ENCODE measurements at regions not wholly inside any gene's neighbourhood (a gene's known extent, or its start where the extent isn't known, plus 50 kb on each side); places are given as distances from the start of the nearest gene placed in this dataset.
"Not testable (repeated sequence)": the region's sequence is repeated elsewhere in the genome, so short reads cannot be mapped to it uniquely, and the experiment has no call there.

DNA sequence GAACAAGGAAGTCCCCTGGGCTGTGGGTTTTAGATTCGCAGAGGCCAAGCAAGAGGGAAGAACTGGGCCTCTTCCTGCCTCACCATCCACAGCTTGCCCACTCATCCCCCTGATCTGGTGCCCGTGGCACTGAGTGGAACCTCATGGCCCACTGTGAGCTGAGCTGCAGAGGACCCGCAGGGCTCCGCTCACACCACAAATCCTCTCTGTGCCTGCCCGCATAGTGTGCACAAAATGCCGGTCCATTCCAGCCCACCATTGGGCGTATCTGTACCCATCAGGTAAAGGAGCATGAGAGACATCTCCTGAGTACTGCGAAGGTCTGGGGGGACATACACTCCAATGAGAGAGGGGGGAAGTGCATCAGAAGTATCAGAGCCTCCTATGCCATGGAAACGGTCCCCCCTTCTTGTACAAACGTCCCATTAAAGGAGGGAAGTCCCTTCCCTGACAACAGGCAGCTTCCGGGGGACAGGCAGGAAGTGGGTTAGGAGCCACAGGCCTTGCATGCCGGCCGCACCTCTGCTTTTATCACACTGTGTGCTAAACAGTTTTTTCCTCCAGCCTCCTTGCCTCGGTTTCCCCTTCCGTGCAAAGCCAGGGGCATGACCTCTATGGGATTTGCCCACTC lies 309.4 kb upstream of the DIO3 start:
- no peak for DNase-seq

DNA sequence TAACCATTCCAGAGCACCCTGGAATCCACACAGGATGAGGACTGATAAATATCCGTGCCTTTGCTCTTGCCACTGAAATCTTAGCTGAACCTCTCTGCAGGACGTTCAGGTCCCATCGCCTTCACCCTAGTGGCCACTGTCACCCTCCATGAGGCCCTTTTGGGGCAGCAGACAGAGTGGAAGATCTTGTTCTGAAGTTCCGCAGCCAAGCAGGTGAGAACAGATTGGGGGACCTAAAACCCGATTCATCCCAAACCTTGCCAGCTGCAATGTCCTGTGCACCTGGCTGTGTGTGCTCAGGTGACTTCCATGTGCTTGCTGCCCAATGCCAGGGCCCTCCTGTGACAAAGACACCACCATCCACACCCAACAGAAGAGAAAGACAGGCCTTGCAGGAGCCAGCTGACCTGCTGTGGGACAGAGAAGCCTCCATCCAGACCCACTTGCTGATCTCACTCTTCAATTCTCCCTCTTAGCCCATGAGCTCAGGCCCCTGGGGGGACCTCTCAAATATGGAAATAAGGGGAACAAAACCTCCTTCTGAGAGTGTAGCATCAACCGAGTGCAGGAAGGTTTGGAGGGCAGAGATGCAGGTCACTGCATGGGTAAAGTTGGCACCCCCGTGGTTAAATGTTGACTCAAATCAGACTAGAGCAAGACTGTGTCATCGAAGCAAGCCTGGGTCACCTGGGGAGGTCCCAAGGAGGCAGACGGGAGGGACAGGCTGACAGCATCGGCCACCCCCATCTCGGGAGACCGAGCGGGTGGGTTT lies 308.7 kb upstream of the DIO3 start:
- DNase-seq, result no peak

DNA sequence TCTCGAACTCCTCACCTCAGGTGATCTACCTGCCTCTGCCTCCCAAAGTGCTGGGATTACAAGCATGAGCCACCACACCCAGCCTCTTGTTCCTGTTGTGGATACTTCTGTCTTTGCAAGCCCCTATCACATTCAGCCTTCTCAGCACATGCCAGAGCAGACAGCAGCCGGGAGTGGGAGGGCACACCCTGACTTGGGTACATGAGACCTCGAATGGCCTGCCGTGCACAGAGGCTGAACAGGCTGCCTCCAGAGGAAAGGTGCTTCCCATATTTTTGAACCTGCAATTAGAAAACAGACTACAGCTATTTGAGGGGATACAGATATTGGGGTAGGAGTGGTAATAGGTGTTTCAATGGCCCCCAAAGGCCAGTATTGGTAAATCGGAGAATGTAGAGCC lies 307.3 kb upstream of the DIO3 start:
- DNase-seq, result no peak

DNA sequence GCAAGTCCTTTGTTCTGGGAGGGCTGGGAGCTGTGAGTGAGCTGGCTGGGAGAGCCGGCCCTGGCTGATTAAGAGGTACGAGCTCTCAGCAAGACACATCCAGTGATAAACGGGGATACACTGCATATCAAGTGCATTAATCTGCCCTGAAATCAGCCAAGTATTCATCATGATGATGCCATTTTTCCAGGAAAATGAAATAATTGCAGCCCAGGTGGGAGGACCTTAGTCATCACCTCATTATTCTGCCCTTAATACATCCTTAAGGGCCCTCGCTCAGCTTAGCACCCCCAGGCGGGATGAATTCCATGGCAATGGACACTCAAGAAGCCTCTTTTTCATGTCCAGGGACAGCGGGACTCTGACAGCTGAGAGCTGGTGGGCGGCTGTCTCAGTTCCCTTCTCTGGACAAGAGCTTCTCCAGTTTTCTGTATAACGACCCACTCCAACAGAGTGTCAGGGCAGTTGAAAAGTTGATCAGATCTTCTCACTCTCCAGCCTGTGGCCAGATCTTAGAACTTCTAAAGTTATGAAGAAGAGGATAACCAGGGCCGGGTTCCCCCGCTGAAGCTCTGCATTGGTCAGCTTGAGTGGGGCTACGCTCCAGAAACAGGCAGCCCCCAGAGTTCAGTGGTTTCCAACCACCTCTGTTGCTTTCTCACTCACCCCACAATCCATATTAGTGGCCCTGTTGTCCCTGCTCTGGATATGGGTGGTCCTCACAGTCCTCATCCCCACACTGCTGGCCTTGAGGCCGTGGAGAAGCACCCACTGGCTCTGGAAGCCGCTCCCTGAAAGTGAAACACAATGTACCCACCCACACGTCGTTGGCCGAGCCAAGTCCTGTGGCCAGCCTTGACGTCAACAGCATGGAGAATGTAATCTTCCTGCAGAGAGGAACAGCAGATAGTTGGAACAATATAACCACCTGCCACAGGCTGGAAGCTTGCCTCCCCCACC lies 306.2 kb upstream of the DIO3 start:
- DNase-seq, result no peak

DNA sequence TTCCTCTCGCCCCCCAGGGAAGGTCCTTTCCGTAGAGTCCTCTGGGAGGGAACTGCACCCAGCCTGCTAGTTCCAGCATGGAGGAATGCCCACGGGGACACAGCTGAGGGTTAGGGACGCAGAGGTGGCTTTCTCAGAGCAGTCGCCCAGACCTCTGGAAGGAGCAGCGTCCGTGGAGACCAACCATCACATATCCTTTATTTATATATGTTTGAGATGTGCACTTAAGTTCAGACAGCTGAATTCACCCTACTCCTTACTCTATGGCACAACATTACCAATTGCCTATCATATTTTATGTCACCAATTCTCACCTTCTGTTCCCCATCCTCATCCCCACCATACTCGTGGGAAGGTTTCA lies 305.6 kb upstream of the DIO3 start:
- no peak for DNase-seq

DNA sequence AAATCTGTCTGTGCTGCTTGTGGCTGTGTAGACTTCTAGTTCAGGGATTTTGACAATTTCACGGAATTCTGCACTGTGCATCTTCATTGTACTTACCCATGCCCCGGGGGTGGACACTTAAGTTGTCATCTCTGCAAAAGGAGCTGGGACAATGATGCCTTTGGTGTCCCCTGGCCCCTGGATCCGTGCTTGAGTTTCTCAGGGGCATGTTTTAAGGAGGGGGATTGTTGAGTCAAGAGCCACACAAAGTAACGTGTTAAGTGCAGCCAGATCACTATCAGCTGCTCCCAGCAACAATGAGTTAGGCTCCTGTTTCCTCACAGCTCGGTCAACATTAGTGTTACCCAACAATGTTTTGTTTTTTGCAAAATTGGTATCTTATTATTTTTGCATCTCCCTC lies 305.0 kb upstream of the DIO3 start:
- no peak for DNase-seq

DNA sequence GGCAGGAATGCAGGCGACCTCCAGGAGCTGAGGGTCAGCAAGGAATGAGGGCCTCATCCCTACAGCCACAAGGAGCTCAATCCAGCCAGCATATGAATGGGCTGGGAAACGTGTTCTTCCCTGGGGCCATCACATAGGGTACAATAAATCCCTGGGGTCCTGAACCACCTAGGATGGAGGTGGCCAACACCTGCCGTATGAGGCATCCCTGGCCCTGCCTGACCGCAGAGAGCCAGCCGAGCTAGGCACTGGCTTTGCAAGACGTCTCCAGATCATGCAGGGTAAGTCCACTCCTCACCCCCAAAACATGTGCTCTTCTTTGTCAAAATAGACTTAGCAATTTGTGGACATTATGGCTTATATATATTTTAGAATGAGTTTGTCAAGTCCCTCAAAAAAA lies 303.7 kb upstream of the DIO3 start:
- no peak for DNase-seq

DNA sequence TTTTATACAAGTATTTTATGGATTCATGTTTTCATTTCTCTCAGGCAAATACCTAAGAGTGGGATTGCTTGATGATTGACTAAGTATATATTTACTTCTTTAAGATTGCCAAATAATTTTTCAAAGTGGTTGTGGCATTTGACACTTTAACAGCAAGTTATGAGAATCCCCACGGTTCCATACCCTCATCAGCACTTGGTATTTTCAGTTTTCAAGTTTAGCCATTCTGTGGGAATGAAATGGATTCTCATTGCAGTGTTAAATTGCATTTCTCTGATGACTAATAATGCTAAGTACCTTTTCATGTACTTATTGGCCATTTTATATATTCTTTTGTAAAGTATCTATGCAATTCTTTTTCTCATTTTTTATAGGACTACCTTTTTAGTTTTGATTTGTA lies 301.5 kb upstream of the DIO3 start:
- DNase-seq, result no peak

DNA sequence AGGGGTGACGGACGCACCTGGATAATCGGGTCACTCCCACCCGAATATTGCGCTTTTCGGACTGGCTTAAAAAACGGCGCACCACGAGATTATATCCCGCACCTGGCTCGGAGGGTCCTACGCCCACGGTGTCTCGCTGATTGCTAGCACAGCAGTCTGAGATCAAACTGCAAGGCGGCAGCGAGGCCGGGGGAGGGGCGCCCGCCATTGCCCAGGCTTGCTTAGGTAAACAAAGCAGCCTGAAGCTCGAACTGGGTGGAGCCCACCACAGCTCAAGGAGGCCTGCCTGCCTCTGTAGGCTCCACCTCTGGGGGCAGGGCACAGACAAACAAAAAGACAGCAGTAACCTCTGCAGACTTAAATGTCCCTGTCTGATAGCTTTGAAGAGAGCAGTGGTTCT lies 294.9 kb upstream of the DIO3 start:
- not testable (repeated sequence) for DNase-seq

DNA sequence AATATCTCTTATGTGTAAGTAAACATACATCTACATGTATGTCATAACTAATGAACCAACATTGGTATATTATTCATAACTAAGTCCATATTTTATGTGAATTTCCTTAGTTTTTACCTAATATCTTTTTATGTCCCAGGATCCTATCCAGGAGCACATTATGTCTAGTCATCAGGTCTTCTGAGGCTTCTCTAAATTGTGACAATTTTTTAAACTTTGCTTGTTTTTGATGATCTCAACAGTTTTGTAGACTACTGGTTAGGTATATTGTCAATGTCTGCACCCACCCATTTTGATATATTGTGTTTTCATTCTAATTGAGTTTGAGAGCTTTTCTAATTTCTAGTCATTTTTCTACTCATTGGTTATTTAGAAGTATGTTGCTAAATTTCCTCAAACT lies 288.2 kb upstream of the DIO3 start:
- DNase-seq, result no peak

DNA sequence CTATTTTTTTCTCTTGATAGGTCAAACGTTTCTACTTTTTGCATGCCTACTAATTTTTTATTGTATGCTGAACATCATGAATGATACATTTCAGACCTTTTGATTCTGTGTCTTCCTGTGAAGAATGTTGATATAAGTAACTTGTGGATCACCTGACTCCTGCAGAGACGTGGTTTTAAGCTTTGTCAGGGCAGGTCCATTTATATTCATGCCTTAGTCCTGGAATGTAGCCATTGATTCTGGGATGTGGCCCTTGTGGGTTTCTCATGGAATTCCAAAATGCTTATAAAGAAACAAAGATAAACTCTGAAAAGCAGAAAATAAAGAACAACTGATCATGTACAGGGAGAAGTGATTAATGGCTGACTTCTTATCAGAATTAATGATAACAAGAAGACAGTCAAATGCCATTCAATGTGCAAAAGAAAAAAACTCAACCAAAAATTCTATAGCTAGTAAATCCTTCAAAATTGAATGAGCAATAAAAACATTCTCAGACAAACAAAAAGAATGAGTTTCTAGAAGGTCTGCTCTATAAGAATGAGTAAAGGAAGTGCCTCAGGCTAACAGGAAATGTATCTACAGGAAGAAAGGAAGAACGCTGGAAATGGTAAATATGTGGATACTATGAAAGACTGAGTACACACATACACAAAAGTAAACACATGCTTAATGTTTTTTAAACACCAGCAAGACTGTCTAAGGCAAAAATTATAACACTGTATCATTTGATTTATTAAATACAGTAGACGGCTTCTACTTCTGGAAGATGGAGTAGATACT lies 284.8 kb upstream of the DIO3 start:
- no peak for DNase-seq

DNA sequence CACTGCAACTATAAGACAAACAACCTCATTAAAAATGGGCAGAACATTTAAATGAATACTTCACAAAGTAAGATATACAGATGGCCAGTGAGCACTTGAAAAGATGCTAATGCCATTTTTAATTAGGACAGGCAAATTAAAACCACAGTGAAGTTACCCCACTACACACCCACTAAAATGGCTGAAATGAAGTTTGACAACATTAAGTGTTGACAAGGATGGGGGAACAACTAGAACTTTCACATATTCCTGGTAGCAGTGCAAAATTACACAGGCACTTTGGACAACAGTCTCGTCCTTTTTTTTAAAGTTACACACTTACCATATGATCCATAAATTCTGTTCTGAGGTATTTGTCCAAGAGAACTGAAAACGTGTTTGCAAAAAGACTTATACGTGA lies 278.9 kb upstream of the DIO3 start:
- DNase-seq, result no peak

DNA sequence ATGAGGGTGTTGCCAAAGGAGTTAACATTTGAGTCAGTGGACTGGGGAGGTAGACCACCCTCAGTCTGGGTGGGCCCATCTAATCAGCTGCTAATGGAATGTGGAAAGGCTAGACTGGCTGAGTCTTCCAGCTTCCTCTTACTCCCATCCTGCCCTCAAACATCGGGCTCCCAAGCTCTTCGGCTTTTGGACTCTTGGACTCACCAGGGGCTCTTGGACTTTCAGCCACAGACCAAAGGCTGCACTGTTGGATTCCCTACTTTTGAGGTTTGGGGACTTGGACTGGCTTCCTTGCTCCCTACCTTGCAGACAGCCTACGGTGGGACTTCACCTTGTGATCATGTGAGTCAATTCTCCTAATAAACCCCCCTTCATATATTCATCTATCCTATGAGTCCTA lies 276.6 kb upstream of the DIO3 start:
- no peak for DNase-seq

DNA sequence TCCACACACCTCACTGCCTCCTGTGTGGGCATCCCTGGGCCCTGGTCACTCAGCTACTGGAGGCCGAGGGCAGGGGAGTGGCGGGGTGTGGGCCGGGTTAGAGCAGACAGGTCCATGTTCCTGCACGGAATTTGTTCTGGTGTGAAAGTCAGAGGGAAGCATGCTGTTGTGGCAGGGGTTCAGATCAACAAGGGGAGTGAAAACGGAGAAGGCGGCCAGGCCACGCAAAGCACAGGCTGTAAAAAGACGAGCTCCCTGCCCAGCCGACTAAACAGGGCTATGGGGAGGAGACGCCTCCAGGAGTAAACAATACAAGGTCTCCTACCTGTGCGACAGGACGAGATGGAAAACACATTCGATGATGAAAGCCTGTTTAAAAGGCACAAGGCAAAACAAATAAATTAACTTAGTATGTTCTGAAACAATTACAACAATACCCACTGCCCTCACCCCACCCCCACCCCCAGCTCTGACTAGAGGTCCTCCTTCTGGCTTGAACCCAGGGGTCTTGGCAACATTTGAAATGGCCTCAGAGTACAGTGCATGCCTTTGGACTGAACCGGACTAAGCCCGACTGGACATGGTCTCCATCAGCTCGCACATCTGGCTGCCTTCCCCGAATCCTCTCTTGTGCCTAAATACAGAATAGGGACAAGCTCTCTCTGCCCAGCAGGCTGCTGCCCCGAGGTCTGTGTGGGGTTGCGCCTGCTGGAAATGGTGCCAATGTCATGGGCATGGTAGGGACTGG lies 274.9 kb upstream of the DIO3 start:
- no peak for DNase-seq

DNA sequence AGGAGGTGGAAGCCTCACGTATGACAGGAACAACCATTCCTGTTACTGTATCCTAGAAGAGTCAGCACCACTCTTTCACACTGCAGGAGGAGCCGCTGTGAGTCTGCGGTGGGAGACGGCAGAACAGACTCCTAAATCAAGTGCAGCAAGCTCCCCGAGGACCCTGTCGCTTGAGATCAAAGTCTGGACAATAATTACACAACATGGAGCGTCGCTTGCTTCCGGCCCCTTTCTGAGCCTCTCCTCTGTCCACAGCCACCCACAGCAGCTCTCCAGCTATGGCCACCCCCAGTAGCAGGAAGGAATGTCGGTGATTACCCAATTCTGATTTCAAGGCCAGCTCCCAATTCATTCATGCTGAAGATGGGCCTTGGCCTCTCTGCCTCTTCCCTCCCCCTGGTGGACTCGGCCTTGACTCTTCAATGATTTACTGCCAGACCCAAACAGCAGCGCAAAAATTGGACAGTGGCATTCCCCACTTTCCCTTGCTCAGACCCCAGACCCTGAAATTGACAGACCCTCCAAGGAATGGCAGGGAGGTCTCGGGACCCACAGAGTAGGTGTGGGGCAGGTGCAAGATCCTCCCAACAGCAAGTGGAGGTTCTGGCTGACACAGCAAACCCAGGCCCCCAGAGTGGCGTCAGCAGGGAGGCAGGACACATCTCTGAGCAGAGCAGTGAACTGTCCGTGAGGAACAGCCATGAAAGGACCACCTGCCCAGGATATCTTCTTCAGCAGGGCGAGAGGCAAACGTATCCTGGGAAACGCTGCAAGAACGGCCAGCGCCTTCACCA lies 272.7 kb upstream of the DIO3 start:
- DNase-seq, result no peak

DNA sequence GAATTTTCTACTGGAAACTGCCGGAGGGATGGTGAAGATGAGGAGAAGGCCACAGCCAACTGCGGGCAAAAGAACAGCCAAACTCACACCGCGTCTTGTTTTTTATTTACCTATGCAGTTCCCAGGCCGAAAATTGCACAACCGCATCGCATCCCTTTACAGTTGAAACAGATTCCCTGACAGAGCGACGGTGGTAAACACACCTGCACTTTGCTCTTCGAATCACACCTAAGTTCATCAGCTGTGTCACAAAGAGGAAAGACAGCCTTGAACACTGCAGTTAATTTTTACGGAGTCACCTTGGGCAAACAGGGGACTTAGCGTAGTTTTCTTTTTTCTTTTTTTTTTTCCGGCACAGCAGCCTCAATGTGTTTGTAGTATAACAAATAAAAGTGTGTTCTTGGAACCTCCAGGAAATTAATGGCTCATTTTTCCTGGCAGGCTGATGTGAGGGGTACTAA lies 272.0 kb upstream of the DIO3 start:
- no peak for DNase-seq

DNA sequence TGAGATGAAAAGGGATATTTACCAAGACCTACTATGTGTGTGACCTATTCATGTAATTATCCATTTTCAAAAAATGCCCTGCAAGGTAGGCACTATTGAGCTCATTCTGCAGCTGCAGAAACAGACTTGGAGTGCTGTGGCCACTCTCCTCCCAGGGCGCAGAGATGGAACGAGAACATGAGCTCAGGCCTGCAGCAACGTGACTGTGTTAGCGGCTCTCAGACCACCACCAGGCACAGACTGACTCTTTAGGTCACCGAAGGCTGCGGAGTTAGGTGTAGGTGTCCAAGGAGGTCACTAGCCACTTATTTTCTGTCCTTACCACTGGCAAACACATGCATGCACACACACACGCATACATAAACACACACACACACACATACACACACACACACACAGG lies 271.4 kb upstream of the DIO3 start:
- no peak for DNase-seq

DNA sequence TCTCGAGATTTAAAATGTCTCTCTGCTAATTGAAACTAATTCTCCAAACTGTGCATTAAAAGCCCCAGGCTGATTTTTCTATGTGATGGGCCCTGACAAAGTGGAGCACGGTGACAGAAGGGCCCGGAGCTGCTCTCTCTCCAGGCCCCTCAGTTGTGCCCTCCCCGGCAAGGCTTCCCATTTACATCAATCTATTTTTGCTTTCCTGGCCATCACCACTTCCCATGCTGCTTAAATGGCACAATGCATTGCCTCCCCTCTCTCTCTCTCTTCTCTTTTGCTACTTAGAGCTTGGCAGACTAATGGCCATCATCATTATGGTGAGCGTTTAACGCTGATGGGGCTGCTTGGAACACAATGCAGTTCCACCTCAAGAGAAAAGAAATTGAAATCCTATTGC lies 270.7 kb upstream of the DIO3 start:
- no peak for DNase-seq

DNA sequence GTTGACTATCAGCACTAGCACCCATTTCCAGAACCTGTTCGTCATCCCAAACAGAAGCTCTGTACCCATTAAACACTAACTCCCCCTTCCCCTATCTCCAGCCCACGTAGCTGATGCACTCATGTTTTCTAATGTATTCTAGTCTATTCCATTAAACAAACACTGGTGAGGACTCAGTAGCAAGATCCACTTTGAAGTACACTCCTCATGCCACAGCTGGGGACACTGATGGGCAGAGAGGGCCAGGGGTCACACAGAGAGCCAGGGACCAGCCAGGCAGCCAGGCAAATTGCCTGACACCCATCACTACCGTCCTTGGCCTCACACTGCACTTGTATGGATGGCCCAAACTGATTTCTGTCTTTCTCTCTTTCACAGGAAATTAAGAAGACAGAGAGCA lies 269.9 kb upstream of the DIO3 start:
- DNase-seq, result no peak

DNA sequence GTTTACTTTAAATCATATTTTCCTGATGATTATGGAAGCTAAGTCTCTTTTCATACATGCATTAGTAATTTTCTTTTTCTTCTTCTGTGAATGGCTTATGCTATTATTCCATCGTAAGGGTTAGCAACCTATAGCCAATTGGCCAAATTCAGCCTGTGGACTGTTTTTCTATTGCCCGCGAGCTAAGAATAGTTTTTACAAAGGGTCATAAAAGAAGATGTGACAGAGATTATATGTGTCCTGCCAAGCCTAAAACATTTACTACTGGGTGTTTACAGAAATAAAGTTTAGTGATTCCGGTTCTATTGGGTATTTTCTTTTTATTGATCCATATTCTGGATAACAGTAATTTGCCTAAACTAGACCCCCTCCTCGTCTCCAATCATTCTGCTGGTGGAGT lies 268.8 kb upstream of the DIO3 start:
- DNase-seq, result no peak

DNA sequence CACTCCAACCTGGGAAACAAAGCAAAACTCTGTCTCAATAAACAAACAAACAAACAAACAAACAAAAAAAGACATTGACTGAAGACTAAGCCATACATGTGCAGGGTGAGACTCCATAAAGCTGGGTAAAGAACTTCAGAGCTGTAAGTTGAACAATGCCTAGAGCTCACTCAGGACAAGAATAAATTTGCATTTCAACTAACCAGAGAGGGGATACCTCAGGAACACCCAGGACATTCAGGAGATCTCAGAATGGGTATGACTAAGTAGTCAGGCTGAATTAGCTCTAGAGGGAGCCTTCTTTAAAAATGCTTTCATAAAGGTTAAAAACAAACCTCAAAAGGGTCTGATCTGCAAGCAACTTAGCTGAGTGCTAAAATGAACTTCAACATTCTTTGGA lies 267.7 kb upstream of the DIO3 start:
- DNase-seq, result no peak

Measured in MV-4-11 (cell line).